ENCODE measurements at regions not wholly inside any gene's neighbourhood (a gene's known extent, or its start where the extent isn't known, plus 50 kb on each side); places are given as distances from the start of the nearest gene placed in this dataset.

- no peaks in the 10 kb centered on the region for H3K36me3 ChIP-seq
- no peaks in the 10 kb centered on the region for H3K4me1 ChIP-seq
- H3K27me3 ChIP-seq: no peaks in the 10 kb centered on the region
- H3K4me3 ChIP-seq: no peak overlapping the region
- ATAC-seq (no peak), DNase-seq (no peak)
- intact Hi-C loops (cut with DNase I): no loop called here
- H3K27ac ChIP-seq: no peak overlapping the region
- TF ChIP-seq POLR2A (IDR thresholded peaks at IDR 0.05) (no peak), CTCF (IDR thresholded peaks at IDR 0.05) (no peak)
- WGBS (ENCODE audit: insufficient coverage, low coverage, low lambda C conversion rate, missing lambda C conversion rate): 68% methylated on average over 6 of the region's 6 CpGs
- no peaks in the 10 kb centered on the region for H3K9me3 ChIP-seq
Observed at GRCh38 chr4:121236353-121237068, 72.4 kb upstream of the TNIP3 start.

GRCh38 chr4:121233982-121234381 lies 69.9 kb upstream of the TNIP3 start:
- TF ChIP-seq POLR2A (IDR thresholded peaks at IDR 0.05) (no peak), CTCF (IDR thresholded peaks at IDR 0.05) (no peak)
- no peak overlapping the region for H3K27ac ChIP-seq
- DNase-seq (no peak), ATAC-seq (no peak)
- H3K4me3 ChIP-seq: no peak overlapping the region
- no peaks in the 10 kb centered on the region for H3K4me1 ChIP-seq
- intact Hi-C loops (cut with DNase I): no loop called here
- H3K9me3 ChIP-seq: no peaks in the 10 kb centered on the region
- WGBS (ENCODE audit: insufficient coverage, low coverage, low lambda C conversion rate, missing lambda C conversion rate): 25% methylated on average over 4 of the region's 4 CpGs
- no peaks in the 10 kb centered on the region for H3K36me3 ChIP-seq
- H3K27me3 ChIP-seq: no peaks in the 10 kb centered on the region

GRCh38 chr4:121229993-121230392 lies 65.9 kb upstream of the TNIP3 start:
- TF ChIP-seq CTCF (IDR thresholded peaks at IDR 0.05) (no peak), POLR2A (IDR thresholded peaks at IDR 0.05) (no peak)
- intact Hi-C loops (cut with DNase I): no loop called here
- ATAC-seq (no peak), DNase-seq (no peak)
- H3K4me1 ChIP-seq: no peaks in the 10 kb centered on the region
- H3K9me3 ChIP-seq: no peaks in the 10 kb centered on the region
- WGBS (ENCODE audit: insufficient coverage, low coverage, low lambda C conversion rate, missing lambda C conversion rate): 76% methylated on average over 3 of the region's 3 CpGs
- H3K27me3 ChIP-seq: no peaks in the 10 kb centered on the region
- no peak overlapping the region for H3K27ac ChIP-seq
- no peak overlapping the region for H3K4me3 ChIP-seq
- no peaks in the 10 kb centered on the region for H3K36me3 ChIP-seq

- H3K27me3 ChIP-seq: no peaks in the 10 kb centered on the region
- WGBS (ENCODE audit: insufficient coverage, low coverage, low lambda C conversion rate, missing lambda C conversion rate): 56% methylated on average over 1 of the region's 1 CpG
- H3K4me1 ChIP-seq: no peaks in the 10 kb centered on the region
- DNase-seq (no peak), ATAC-seq (no peak)
- no peaks in the 10 kb centered on the region for H3K9me3 ChIP-seq
- no peaks in the 10 kb centered on the region for H3K36me3 ChIP-seq
- no peak overlapping the region for H3K27ac ChIP-seq
- TF ChIP-seq CTCF (IDR thresholded peaks at IDR 0.05) (no peak), POLR2A (IDR thresholded peaks at IDR 0.05) (no peak)
- no peak overlapping the region for H3K4me3 ChIP-seq
- intact Hi-C loops (cut with DNase I): no loop called here
Observed at GRCh38 chr4:121228848-121229247, 64.7 kb upstream of the TNIP3 start.

Data from right lobe of liver (tissue), 6 donors.